HEK293T (cell line): ENCODE measurements at regions not wholly inside any gene's neighbourhood (a gene's known extent, or its start where the extent isn't known, plus 50 kb on each side); places are given as distances from the start of the nearest gene placed in this dataset.

Source experiments
- ARNT ChIP-seq: fragments of 450-650 bp; IDR thresholded peaks from 2 replicates; pipeline ENCODE4 v1.6.1; 2017; ENCODE audit warnings: mild to moderate bottlenecking
- BHLHE40 ChIP-seq: fragments of 450-650 bp; IDR thresholded peaks from 2 replicates; pipeline ENCODE4 v1.6.1; 2016; ENCODE audit warnings: mild to moderate bottlenecking, moderate library complexity, borderline replicate concordance
- CTBP1 ChIP-seq: fragments of 450-650 bp; IDR thresholded peaks from 2 replicates; pipeline ENCODE4 v1.6.1; 2016; ENCODE audit warnings: borderline replicate concordance
- ELF4 ChIP-seq: fragments of 450-650 bp; IDR thresholded peaks from 2 replicates; pipeline ENCODE4 v1.6.1; 2017; ENCODE audit warnings: antibody characterized with exemption
- FOXK2 ChIP-seq: fragments of 450-650 bp; IDR thresholded peaks from 2 replicates; pipeline ENCODE4 v1.6.1; 2016; ENCODE audit warnings: mild to moderate bottlenecking
- FOXM1 ChIP-seq: fragments of 450-650 bp; IDR thresholded peaks from 2 replicates; pipeline ENCODE4 v1.6.1; 2017; ENCODE audit warnings: mild to moderate bottlenecking, borderline replicate concordance
- HDGF ChIP-seq: fragments of 450-650 bp; IDR thresholded peaks from 2 replicates; pipeline ENCODE4 v1.6.1; 2017; ENCODE audit warnings: antibody characterized with exemption, borderline replicate concordance
- L3MBTL2 ChIP-seq: fragments of 450-650 bp; conservative IDR thresholded peaks from 2 replicates; pipeline ENCODE4 v1.6.1; 2016; ENCODE audit warnings: mild to moderate bottlenecking
- LEF1 ChIP-seq: fragments of 450-650 bp; IDR thresholded peaks from 2 replicates; pipeline ENCODE4 v1.6.1; 2017; ENCODE audit warnings: mild to moderate bottlenecking, borderline replicate concordance
- NFRKB ChIP-seq: fragments of 450-650 bp; IDR thresholded peaks from 2 replicates; pipeline ENCODE4 v1.6.1; 2016; ENCODE audit warnings: mild to moderate bottlenecking, moderate library complexity
- PKNOX1 ChIP-seq: fragments of 450-650 bp; IDR thresholded peaks from 2 replicates; pipeline ENCODE4 v1.6.1; 2016
- SP1 ChIP-seq: fragments of 450-650 bp; IDR thresholded peaks from 2 replicates; pipeline ENCODE4 v1.6.1; 2017
- SUZ12 ChIP-seq: fragments of 450-650 bp; IDR thresholded peaks from 2 replicates; pipeline ENCODE4 v1.6.1; 2016; ENCODE audit warnings: mild to moderate bottlenecking

- TF ChIP-seq NFRKB: no peak
- TF ChIP-seq ELF4: no peak
- no peak for TF ChIP-seq BHLHE40
- no peak for TF ChIP-seq FOXM1
- TF ChIP-seq SUZ12: no peak
- no peak for TF ChIP-seq FOXK2
- TF ChIP-seq ARNT: no peak
- TF ChIP-seq SP1: no peak
- TF ChIP-seq HDGF: no peak
- TF ChIP-seq CTBP1: no peak
- TF ChIP-seq PKNOX1: no peak
- no peak for TF ChIP-seq LEF1
- TF ChIP-seq L3MBTL2: no peak
Observed at GRCh38 chr12:77122661-77123060, 57.3 kb upstream of the E2F7 start.
